NCI-H748 (cell line): ENCODE measurements at regions not wholly inside any gene's neighbourhood (a gene's known extent, or its start where the extent isn't known, plus 50 kb on each side); places are given as distances from the start of the nearest gene placed in this dataset.
"Not testable (repeated sequence)": the region's sequence is repeated elsewhere in the genome, so short reads cannot be mapped to it uniquely, and the experiment has no call there.

Source experiments
- DNase-seq: peaks from one replicate; lab custom pipeline; 2025; ENCODE audit not compliant: unreplicated experiment; lab: John Stamatoyannopoulos, UW

- no peak for DNase-seq
Observed at GRCh38 chr11:54927704-54928103, 221.1 kb downstream of the OR4A5 start.

DNA sequence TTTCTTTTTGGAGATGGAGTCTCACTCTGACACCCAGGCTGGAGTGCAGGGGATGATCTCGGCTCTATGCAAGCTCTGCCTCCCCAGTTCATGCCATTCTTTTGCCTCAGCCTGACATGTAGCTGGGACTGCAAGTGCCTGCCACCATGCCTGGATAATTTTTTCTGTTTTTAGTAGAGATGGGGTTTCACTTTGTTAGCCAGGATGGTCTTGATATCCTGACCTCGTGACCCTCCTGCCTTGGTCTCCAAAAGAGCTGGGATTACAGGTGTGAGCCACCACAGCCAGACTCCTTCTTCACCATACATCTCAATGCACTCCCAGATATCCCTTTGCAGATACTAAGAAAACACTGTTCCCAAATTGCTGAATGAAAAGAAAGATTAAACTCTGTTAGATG is 224.3 kb downstream of the OR4A5 start:
- no peak for DNase-seq

DNA sequence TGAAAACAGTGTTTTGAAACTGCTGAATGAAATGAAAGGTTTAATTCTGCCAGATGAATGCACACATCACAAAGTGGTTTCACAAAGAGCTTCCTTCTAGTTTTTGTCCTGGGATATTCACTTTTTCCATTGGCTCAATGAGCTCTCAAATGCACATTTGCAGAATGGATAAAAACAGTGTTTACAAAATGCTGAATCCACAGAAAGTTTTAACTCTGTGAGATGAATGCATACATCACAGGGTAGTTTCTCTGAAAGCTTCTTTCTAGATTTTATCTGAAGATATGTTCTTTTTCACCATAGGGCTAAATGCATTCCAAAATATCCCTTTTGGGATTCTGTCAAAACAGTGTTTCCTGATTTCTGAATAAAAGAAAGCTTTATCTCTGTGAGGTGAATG is 237.6 kb downstream of the OR4A5 start:
- no peak for DNase-seq

DNA sequence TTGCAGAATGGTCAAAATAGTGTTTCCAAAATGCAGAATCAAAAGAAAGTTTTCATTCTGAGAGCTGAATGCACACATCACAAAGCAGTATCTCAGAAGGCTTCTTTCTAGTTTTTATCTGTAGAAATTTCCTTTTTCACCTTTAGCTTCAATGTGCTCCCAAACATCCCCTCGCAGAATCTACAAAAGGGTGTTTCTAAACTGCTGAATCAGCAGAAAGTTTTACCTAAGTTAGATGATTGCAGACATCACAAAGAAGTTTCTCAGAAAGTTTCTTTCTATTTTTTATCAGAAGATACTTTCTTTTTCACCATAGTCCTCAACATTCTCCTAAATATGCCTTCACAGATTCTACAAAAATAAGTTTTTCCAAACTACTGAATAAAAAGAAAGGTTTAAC is 239.8 kb downstream of the OR4A5 start:
- no peak for DNase-seq

DNA sequence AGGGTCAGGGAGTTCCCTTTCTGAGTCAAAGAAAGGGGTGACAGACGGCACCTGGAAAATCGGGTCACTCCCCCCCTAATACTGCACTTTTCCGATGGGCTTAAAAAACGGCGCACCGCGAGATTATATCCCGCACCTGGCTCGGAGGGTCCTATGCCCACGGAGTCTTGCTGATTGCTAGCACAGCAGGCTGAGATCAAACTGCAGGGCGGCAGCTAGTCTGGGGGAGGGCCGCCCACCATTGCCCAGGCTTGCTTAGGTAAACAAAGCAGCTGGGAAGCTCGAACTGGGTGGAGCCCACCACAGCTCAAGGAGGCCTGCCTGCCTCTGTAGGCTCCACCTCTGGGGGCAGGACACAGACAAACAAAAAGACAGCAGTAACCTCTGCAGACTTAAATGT is 240.5 kb downstream of the OR4A5 start:
- peak; percentile 1 for DNase-seq

- no peak for DNase-seq
Observed at GRCh38 chr11:54979375-54979774, 272.7 kb downstream of the OR4A5 start.

DNA sequence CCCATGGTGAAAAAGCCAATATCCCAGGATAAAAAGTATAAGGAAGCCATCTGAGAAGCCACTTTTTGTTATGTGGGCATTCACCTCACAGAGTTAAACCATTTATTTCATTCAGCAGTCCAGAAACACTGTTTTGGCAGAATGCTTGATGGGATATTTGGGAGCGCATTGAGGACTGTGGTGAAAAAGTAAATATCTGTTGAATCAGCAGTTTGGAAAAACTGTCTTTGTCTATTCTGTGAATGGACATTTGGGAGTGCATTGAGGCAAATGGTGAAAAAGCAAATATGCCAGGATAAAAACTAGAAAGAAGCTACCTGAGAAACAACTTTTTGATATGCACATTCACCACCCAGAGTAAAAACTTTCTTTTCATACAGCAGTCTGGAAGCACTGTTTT is 276.2 kb upstream of the TRIM48 start:
- DNase-seq = no peak

DNA sequence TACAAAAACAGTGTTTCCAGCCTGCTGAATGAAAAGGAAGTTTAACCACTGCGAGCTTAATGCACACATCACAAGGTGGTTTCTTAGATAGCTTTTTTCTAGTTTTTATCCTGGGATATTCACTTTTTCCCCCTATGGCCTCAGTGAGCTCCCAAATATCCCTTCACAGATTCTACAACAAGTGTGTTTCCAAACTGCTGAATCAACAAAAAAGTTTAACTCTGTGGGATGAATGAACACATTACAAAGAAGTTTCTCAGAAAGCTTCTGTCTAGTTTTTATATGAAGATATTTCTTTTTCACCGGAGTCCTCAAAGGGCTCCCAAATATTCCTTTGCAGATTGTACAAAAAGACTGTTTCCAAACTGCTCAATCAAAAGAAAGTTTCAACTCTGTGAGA is 233.1 kb upstream of the TRIM48 start:
- DNase-seq = not testable (repeated sequence)

GRCh38 chr11:55054723-55055122 is 207.2 kb upstream of the TRIM48 start:
- no peak for DNase-seq

GRCh38 chr11:55084588-55084987 is 177.4 kb upstream of the TRIM48 start:
- not testable (repeated sequence) for DNase-seq

GRCh38 chr11:55106391-55106790 is 155.6 kb upstream of the TRIM48 start:
- DNase-seq = no peak
